GM21526 (cell line): ENCODE measurements at regions not wholly inside any gene's neighbourhood (a gene's known extent, or its start where the extent isn't known, plus 50 kb on each side); places are given as distances from the start of the nearest gene placed in this dataset.
A peak's percentile ranks its signal among the peaks of the same experiment; 100 is the strongest.
"Not testable (repeated sequence)": the region's sequence is repeated elsewhere in the genome, so short reads cannot be mapped to it uniquely, and the experiment has no call there.

Experiments
- ATAC-seq: cut with Tn5 transposase; IDR thresholded peaks from one replicate; pipeline ENCODE4 v1.9.1; 2021; ENCODE audit warnings: moderate library complexity; ENCODE audit not compliant: unreplicated experiment, low FRiP score

GRCh38 chr3:23701716-23702597 is 103.8 kb upstream of the UBE2E1 start:
- no peak for ATAC-seq

- ATAC-seq, result no peak
Observed at GRCh38 chr3:23704298-23704697, 101.5 kb upstream of the UBE2E1 start.

GRCh38 chr3:23706111-23706510 is 99.6 kb upstream of the UBE2E1 start:
- no peak for ATAC-seq

GRCh38 chr3:23709987-23710386 is 95.8 kb upstream of the UBE2E1 start:
- ATAC-seq, result no peak

GRCh38 chr3:23710555-23710954 is 95.2 kb upstream of the UBE2E1 start:
- ATAC-seq, result no peak

GRCh38 chr3:23711916-23712494 is 93.8 kb upstream of the UBE2E1 start:
- ATAC-seq, result no peak

- no peak for ATAC-seq
Observed at GRCh38 chr3:23712656-23713559, 92.8 kb upstream of the UBE2E1 start.

GRCh38 chr3:23713641-23714040 is 92.1 kb upstream of the UBE2E1 start:
- ATAC-seq, result no peak

- ATAC-seq, result no peak
Observed at GRCh38 chr3:23720059-23720458, 85.7 kb upstream of the UBE2E1 start.

GRCh38 chr3:23720885-23721284 is 84.9 kb upstream of the UBE2E1 start:
- no peak for ATAC-seq

- no peak for ATAC-seq
Observed at GRCh38 chr3:23723141-23723540, 82.6 kb upstream of the UBE2E1 start.

- ATAC-seq, result peak; percentile 48
Observed at GRCh38 chr3:23723930-23724329, 81.8 kb upstream of the UBE2E1 start.

GRCh38 chr3:23726811-23727548 is 78.8 kb upstream of the UBE2E1 start:
- ATAC-seq, result peak; percentile 68

- no peak for ATAC-seq
Observed at GRCh38 chr3:23728601-23729117, 77.1 kb upstream of the UBE2E1 start.

- not testable (repeated sequence) for ATAC-seq
Observed at GRCh38 chr3:23729362-23729761, 76.4 kb upstream of the UBE2E1 start.

GRCh38 chr3:23734481-23734880 is 71.3 kb upstream of the UBE2E1 start:
- no peak for ATAC-seq

GRCh38 chr3:23735062-23735461 is 70.7 kb upstream of the UBE2E1 start:
- no peak for ATAC-seq

GRCh38 chr3:23735535-23736326 is 70.0 kb upstream of the UBE2E1 start:
- no peak for ATAC-seq

- ATAC-seq, result no peak
Observed at GRCh38 chr3:23738944-23739343, 66.8 kb upstream of the UBE2E1 start.
